ENCODE measurements at regions not wholly inside any gene's neighbourhood (a gene's known extent, or its start where the extent isn't known, plus 50 kb on each side); places are given as distances from the start of the nearest gene placed in this dataset.

GRCh38 chr13:106660746-106661625 lies 93.0 kb upstream of the ARGLU1 start:
- intact Hi-C loops (cut with micrococcal nuclease): no loop called here

GRCh38 chr13:106657104-106657503 lies 89.2 kb upstream of the ARGLU1 start:
- DNase-seq (no peak), ATAC-seq (no peak)
- Histone ChIP-seq H3K4me3 (ENCODE audit: low read length) (no peak overlapping the region), H3K27me3 (ENCODE audit: low read length) (peaks cover 13% of the 10 kb centered on the region), H3F3A (ENCODE audit: low read length, unreplicated experiment) (no peaks in the 10 kb centered on the region), H3K9me2 (replicated peaks; ENCODE audit: low read length) (no peaks in the 10 kb centered on the region), H2AFZ (ENCODE audit: low read length) (no peak overlapping the region), H3K79me2 (ENCODE audit: low read length) (no peaks in the 10 kb centered on the region), H3K4me2 (ENCODE audit: low read length) (no peak overlapping the region), H4K20me1 (ENCODE audit: low read length) (no peaks in the 10 kb centered on the region), H3K4me1 (ENCODE audit: insufficient read depth, low read length) (no peaks in the 10 kb centered on the region), H3K27ac (ENCODE audit: low read length) (no peak overlapping the region), H3K9ac (ENCODE audit: low read length) (no peak overlapping the region), H3K9me3 (ENCODE audit: low read length) (no peaks in the 10 kb centered on the region), H3K36me3 (ENCODE audit: low read depth, low read length) (no peaks in the 10 kb centered on the region)
- BruUV-seq (replicated peaks): no TSS peak
- ChIA-PET POLR2A (ENCODE audit: unreplicated experiment) (no interaction called here), CTCF (no interaction called here)
- intact Hi-C loops (cut with micrococcal nuclease): no loop called here
- TF ChIP-seq EZH2 (IDR thresholded peaks at IDR 0.05; ENCODE audit: low read length, unreplicated experiment) (no peak), EZH2phosphoT487 (IDR thresholded peaks at IDR 0.05; ENCODE audit: borderline replicate concordance, low read length) (no peak), CTCF (conservative IDR thresholded peaks at IDR 0.05; ENCODE audit: low read depth, low read length) (no peak)

More at GRCh38 chr13:106660746-106661625, 93.0 kb upstream of the ARGLU1 start:
- Histone ChIP-seq H3K4me1 (ENCODE audit: insufficient read depth, low read length) (no peaks in the 10 kb centered on the region), H3K9ac (ENCODE audit: low read length) (no peak overlapping the region), H3K27me3 (ENCODE audit: low read length) (peaks cover 29% of the 10 kb centered on the region), H3K4me3 (ENCODE audit: low read length) (no peak overlapping the region), H3K36me3 (ENCODE audit: low read depth, low read length) (no peaks in the 10 kb centered on the region), H3K4me2 (ENCODE audit: low read length) (no peak overlapping the region), H3K9me2 (replicated peaks; ENCODE audit: low read length) (no peaks in the 10 kb centered on the region), H3K27ac (ENCODE audit: low read length) (no peak overlapping the region), H2AFZ (ENCODE audit: low read length) (no peak overlapping the region), H4K20me1 (ENCODE audit: low read length) (no peaks in the 10 kb centered on the region), H3F3A (ENCODE audit: low read length, unreplicated experiment) (no peaks in the 10 kb centered on the region), H3K79me2 (ENCODE audit: low read length) (no peaks in the 10 kb centered on the region), H3K9me3 (ENCODE audit: low read length) (no peaks in the 10 kb centered on the region)
- no peak for ATAC-seq
- ChIA-PET POLR2A (ENCODE audit: unreplicated experiment) (no interaction called here), CTCF (no interaction called here)
- no peak for TF ChIP-seq CTCF (conservative IDR thresholded peaks at IDR 0.05; ENCODE audit: low read depth, low read length)
- no peak for TF ChIP-seq EZH2phosphoT487 (IDR thresholded peaks at IDR 0.05; ENCODE audit: borderline replicate concordance, low read length)
- no peak for TF ChIP-seq EZH2 (IDR thresholded peaks at IDR 0.05; ENCODE audit: low read length, unreplicated experiment)
- no TSS peak for BruUV-seq (replicated peaks)
- DNase-seq: no peak

- no peaks in the 10 kb centered on the region for H3K9me2 ChIP-seq (replicated peaks; ENCODE audit: low read length)
- POLR2A ChIA-PET (ENCODE audit: unreplicated experiment): no interaction called here
- TF ChIP-seq CTCF (conservative IDR thresholded peaks at IDR 0.05; ENCODE audit: low read depth, low read length) (no peak), EZH2 (IDR thresholded peaks at IDR 0.05; ENCODE audit: low read length, unreplicated experiment) (no peak), EZH2phosphoT487 (IDR thresholded peaks at IDR 0.05; ENCODE audit: borderline replicate concordance, low read length) (no peak)
- H3K9ac ChIP-seq (ENCODE audit: low read length): no peak overlapping the region
- DNase-seq (no peak), ATAC-seq (no peak)
- no peaks in the 10 kb centered on the region for H3F3A ChIP-seq (ENCODE audit: low read length, unreplicated experiment)
- H2AFZ ChIP-seq (ENCODE audit: low read length): no peak overlapping the region
- H3K36me3 ChIP-seq (ENCODE audit: low read depth, low read length): no peaks in the 10 kb centered on the region
- H3K9me3 ChIP-seq (ENCODE audit: low read length): no peaks in the 10 kb centered on the region
- intact Hi-C loops (cut with micrococcal nuclease): no loop called here
- no peaks in the 10 kb centered on the region for H4K20me1 ChIP-seq (ENCODE audit: low read length)
- no peak overlapping the region for H3K27ac ChIP-seq (ENCODE audit: low read length)
- no peaks in the 10 kb centered on the region for H3K4me1 ChIP-seq (ENCODE audit: insufficient read depth, low read length)
- CTCF ChIA-PET: no interaction called here
- H3K4me2 ChIP-seq (ENCODE audit: low read length): no peak overlapping the region
- no TSS peak for BruUV-seq (replicated peaks)
- peaks cover 4% of the 10 kb centered on the region; the same call in 1 of the 2 replicates for H3K27me3 ChIP-seq (ENCODE audit: low read length)
- no peak overlapping the region for H3K4me3 ChIP-seq (ENCODE audit: low read length)
- H3K79me2 ChIP-seq (ENCODE audit: low read length): no peaks in the 10 kb centered on the region
Observed at GRCh38 chr13:106656186-106656585, 88.2 kb upstream of the ARGLU1 start.

Measured in PC-3 (cell line).